ENCODE measurements at regions not wholly inside any gene's neighbourhood (a gene's known extent, or its start where the extent isn't known, plus 50 kb on each side); places are given as distances from the start of the nearest gene placed in this dataset.

- no peak for TF ChIP-seq GATA3 (IDR thresholded peaks at IDR 0.05; ENCODE audit: low read depth, low read length)
- TF ChIP-seq GATA2 (IDR thresholded peaks at IDR 0.05; ENCODE audit: low read depth, low read length): no peak
These were observed 302.2 kb downstream of the FOXL1 start for GRCh38 chr16:86880316-86881117.

- no peak for TF ChIP-seq GATA2 (IDR thresholded peaks at IDR 0.05; ENCODE audit: low read depth, low read length)
- no peak for TF ChIP-seq GATA3 (IDR thresholded peaks at IDR 0.05; ENCODE audit: low read depth, low read length)
These were observed 302.8 kb downstream of the FOXL1 start for GRCh38 chr16:86881118-86881510.

GRCh38 chr16:86881861-86882273, 303.5 kb downstream of the FOXL1 start:
- no peak for TF ChIP-seq GATA3 (IDR thresholded peaks at IDR 0.05; ENCODE audit: low read depth, low read length)
- no peak for TF ChIP-seq GATA2 (IDR thresholded peaks at IDR 0.05; ENCODE audit: low read depth, low read length)

- TF ChIP-seq GATA3 (IDR thresholded peaks at IDR 0.05; ENCODE audit: low read depth, low read length) (no peak), GATA2 (IDR thresholded peaks at IDR 0.05; ENCODE audit: low read depth, low read length) (no peak)
These were observed 304.4 kb downstream of the FOXL1 start for GRCh38 chr16:86882586-86883280.

GRCh38 chr16:86883583-86884389, 305.4 kb downstream of the FOXL1 start:
- TF ChIP-seq GATA3 (IDR thresholded peaks at IDR 0.05; ENCODE audit: low read depth, low read length): no peak
- no peak for TF ChIP-seq GATA2 (IDR thresholded peaks at IDR 0.05; ENCODE audit: low read depth, low read length)

GRCh38 chr16:86884390-86884650, 306.0 kb downstream of the FOXL1 start:
- TF ChIP-seq GATA2 (IDR thresholded peaks at IDR 0.05; ENCODE audit: low read depth, low read length) (no peak), GATA3 (IDR thresholded peaks at IDR 0.05; ENCODE audit: low read depth, low read length) (no peak)

- TF ChIP-seq GATA3 (IDR thresholded peaks at IDR 0.05; ENCODE audit: low read depth, low read length): no peak
- no peak for TF ChIP-seq GATA2 (IDR thresholded peaks at IDR 0.05; ENCODE audit: low read depth, low read length)
These were observed 306.8 kb downstream of the FOXL1 start for GRCh38 chr16:86885139-86885538.

- TF ChIP-seq GATA2 (IDR thresholded peaks at IDR 0.05; ENCODE audit: low read depth, low read length): no peak
- no peak for TF ChIP-seq GATA3 (IDR thresholded peaks at IDR 0.05; ENCODE audit: low read depth, low read length)
These were observed 308.3 kb downstream of the FOXL1 start for GRCh38 chr16:86886651-86887050.

- TF ChIP-seq GATA2 (IDR thresholded peaks at IDR 0.05; ENCODE audit: low read depth, low read length): no peak
- no peak for TF ChIP-seq GATA3 (IDR thresholded peaks at IDR 0.05; ENCODE audit: low read depth, low read length)
These were observed 309.1 kb downstream of the FOXL1 start for GRCh38 chr16:86887416-86887815.

GRCh38 chr16:86888231-86889053, 310.1 kb downstream of the FOXL1 start:
- TF ChIP-seq GATA2 (IDR thresholded peaks at IDR 0.05; ENCODE audit: low read depth, low read length) (no peak), GATA3 (IDR thresholded peaks at IDR 0.05; ENCODE audit: low read depth, low read length) (no peak)

- TF ChIP-seq GATA3 (IDR thresholded peaks at IDR 0.05; ENCODE audit: low read depth, low read length): no peak
- TF ChIP-seq GATA2 (IDR thresholded peaks at IDR 0.05; ENCODE audit: low read depth, low read length): no peak
These were observed 311.6 kb downstream of the FOXL1 start for GRCh38 chr16:86889974-86890373.

- no peak for TF ChIP-seq GATA3 (IDR thresholded peaks at IDR 0.05; ENCODE audit: low read depth, low read length)
These were observed 312.8 kb downstream of the FOXL1 start for GRCh38 chr16:86891121-86891520.

- TF ChIP-seq GATA3 (IDR thresholded peaks at IDR 0.05; ENCODE audit: low read depth, low read length): no peak
- no peak for TF ChIP-seq GATA2 (IDR thresholded peaks at IDR 0.05; ENCODE audit: low read depth, low read length)
These were observed 313.3 kb downstream of the FOXL1 start for GRCh38 chr16:86891631-86892030.

GRCh38 chr16:86892509-86892908, 314.2 kb downstream of the FOXL1 start:
- no peak for TF ChIP-seq GATA2 (IDR thresholded peaks at IDR 0.05; ENCODE audit: low read depth, low read length)
- no peak for TF ChIP-seq GATA3 (IDR thresholded peaks at IDR 0.05; ENCODE audit: low read depth, low read length)
